SK-N-SH treated with all-trans-retinoic acid at 6 μM for 48 hours (cell line): ENCODE measurements at regions not wholly inside any gene's neighbourhood (a gene's known extent, or its start where the extent isn't known, plus 50 kb on each side); places are given as distances from the start of the nearest gene placed in this dataset.
"Not testable (repeated sequence)": the region's sequence is repeated elsewhere in the genome, so short reads cannot be mapped to it uniquely, and the experiment has no call there.

Experiments
- ATAC-seq: fragments of 200-7000 bp; cut with Tn5 transposase; 3 replicates; pipeline ENCODE4 v1.9.1; 2020; ENCODE audit warnings: mild to moderate bottlenecking, moderate library complexity
- ARNTL ChIP-seq: fragments of 450-650 bp; formaldehyde crosslinking; IDR thresholded peaks from 2 replicates; pipeline ENCODE4 v1.5.0; 2020; ENCODE audit warnings: low read depth, mild to moderate bottlenecking, moderate library complexity, borderline replicate concordance
- BACH2 ChIP-seq: fragments of 250-450 bp; sonication (Bioruptor Pico); IDR thresholded peaks from 2 replicates; pipeline ENCODE4 v1.9.0; 2021; ENCODE audit warnings: mild to moderate bottlenecking, borderline replicate concordance
- CSDC2 ChIP-seq: fragments of 250-450 bp; sonication (Bioruptor Pico); IDR thresholded peaks from 2 replicates; pipeline ENCODE4 v1.5.0; 2020; ENCODE audit warnings: mild to moderate bottlenecking, moderate library complexity
- ESRRG ChIP-seq: fragments of 250-450 bp; sonication (Bioruptor Pico); IDR thresholded peaks from 2 replicates; pipeline ENCODE4 v1.6.1; 2021; ENCODE audit warnings: mild to moderate bottlenecking
- GLIS3 ChIP-seq: fragments of 250-450 bp; sonication (Bioruptor Pico); IDR thresholded peaks from 2 replicates; pipeline ENCODE4 v1.5.0; 2020; ENCODE audit warnings: mild to moderate bottlenecking, moderate library complexity
- ISL1 ChIP-seq: fragments of 250-450 bp; sonication (Bioruptor Pico); IDR thresholded peaks from 2 replicates; pipeline ENCODE4 v2.1.2; 2022; ENCODE audit warnings: mild to moderate bottlenecking, moderate library complexity
- OSR1 ChIP-seq: fragments of 250-450 bp; sonication (Bioruptor Pico); IDR thresholded peaks from 2 replicates; pipeline ENCODE4 v1.8.0; 2022; ENCODE audit warnings: moderate library complexity, mild to moderate bottlenecking, inconsistent platforms
- PATZ1 ChIP-seq: fragments of 250-450 bp; sonication (Bioruptor Pico); IDR thresholded peaks from 2 replicates; pipeline ENCODE4 v1.8.0; 2020; ENCODE audit warnings: mild to moderate bottlenecking, moderate library complexity, borderline replicate concordance
- POU6F1 ChIP-seq: fragments of 250-450 bp; sonication (Bioruptor Pico); IDR thresholded peaks from 2 replicates; pipeline ENCODE4 v1.8.0; 2021; ENCODE audit warnings: low read depth, mild to moderate bottlenecking, moderate library complexity, borderline replicate concordance
- PPARA ChIP-seq: fragments of 250-450 bp; sonication (Bioruptor Pico); IDR thresholded peaks from 2 replicates; pipeline ENCODE4 v1.5.0; 2020; ENCODE audit warnings: mild to moderate bottlenecking, borderline replicate concordance
- RARB ChIP-seq: fragments of 250-450 bp; sonication (Bioruptor Pico); IDR thresholded peaks from 2 replicates; pipeline ENCODE4 v1.8.0; 2021; ENCODE audit warnings: mild to moderate bottlenecking, moderate library complexity
- SNAI2 ChIP-seq: fragments of 250-450 bp; sonication (Bioruptor Pico); IDR thresholded peaks from 2 replicates; pipeline ENCODE4 v1.5.0; 2020; ENCODE audit warnings: mild to moderate bottlenecking, moderate library complexity
- TCF4 ChIP-seq: fragments of 250-450 bp; sonication (Bioruptor Pico); IDR thresholded peaks from 2 replicates; pipeline ENCODE4 v1.8.0; 2021; ENCODE audit warnings: mild to moderate bottlenecking, moderate library complexity, borderline replicate concordance
- TOX ChIP-seq: fragments of 250-450 bp; sonication (Bioruptor Pico); IDR thresholded peaks from 2 replicates; pipeline ENCODE4 v1.8.0; 2021; ENCODE audit warnings: mild to moderate bottlenecking, moderate library complexity, borderline replicate concordance
- ZC3H10 ChIP-seq: fragments of 250-450 bp; sonication (Bioruptor Pico); IDR thresholded peaks from 2 replicates; pipeline ENCODE4 v1.5.1; 2021; ENCODE audit warnings: mild to moderate bottlenecking, moderate library complexity
- ZFP30 ChIP-seq: fragments of 450-650 bp; formaldehyde crosslinking; IDR thresholded peaks from 2 replicates; pipeline ENCODE4 v1.5.0; 2022; ENCODE audit warnings: mild to moderate bottlenecking, moderate library complexity
- ZNF565 ChIP-seq: fragments of 450-650 bp; formaldehyde crosslinking; conservative IDR thresholded peaks from 2 replicates; pipeline ENCODE4 v1.5.0; 2020; ENCODE audit warnings: low read depth, mild to moderate bottlenecking, moderate library complexity
- ZNF70 ChIP-seq: fragments of 450-650 bp; formaldehyde crosslinking; IDR thresholded peaks from 2 replicates; pipeline ENCODE4 v1.5.0; 2020; ENCODE audit warnings: mild to moderate bottlenecking, moderate library complexity
- ZNF8 ChIP-seq: fragments of 450-650 bp; formaldehyde crosslinking; IDR thresholded peaks from 2 replicates; pipeline ENCODE4 v1.5.0; 2020; ENCODE audit warnings: mild to moderate bottlenecking, moderate library complexity
- TF ChIP-seq, protein P1 (sequence below): fragments of 250-450 bp; sonication (Bioruptor Pico); IDR thresholded peaks from 2 replicates; pipeline ENCODE4 v1.5.0; 2020; ENCODE audit warnings: mild to moderate bottlenecking, moderate library complexity
- TF ChIP-seq, protein P2 (sequence below): fragments of 250-450 bp; sonication (Bioruptor Pico); IDR thresholded peaks from 2 replicates; pipeline ENCODE4 v1.5.1; 2020; ENCODE audit warnings: low read depth, mild to moderate bottlenecking, moderate library complexity
- TF ChIP-seq, protein P3 (sequence below): fragments of 250-450 bp; sonication (Bioruptor Pico); IDR thresholded peaks from 2 replicates; pipeline ENCODE4 v1.5.1; 2021; ENCODE audit warnings: mild to moderate bottlenecking, moderate library complexity

DNA sequence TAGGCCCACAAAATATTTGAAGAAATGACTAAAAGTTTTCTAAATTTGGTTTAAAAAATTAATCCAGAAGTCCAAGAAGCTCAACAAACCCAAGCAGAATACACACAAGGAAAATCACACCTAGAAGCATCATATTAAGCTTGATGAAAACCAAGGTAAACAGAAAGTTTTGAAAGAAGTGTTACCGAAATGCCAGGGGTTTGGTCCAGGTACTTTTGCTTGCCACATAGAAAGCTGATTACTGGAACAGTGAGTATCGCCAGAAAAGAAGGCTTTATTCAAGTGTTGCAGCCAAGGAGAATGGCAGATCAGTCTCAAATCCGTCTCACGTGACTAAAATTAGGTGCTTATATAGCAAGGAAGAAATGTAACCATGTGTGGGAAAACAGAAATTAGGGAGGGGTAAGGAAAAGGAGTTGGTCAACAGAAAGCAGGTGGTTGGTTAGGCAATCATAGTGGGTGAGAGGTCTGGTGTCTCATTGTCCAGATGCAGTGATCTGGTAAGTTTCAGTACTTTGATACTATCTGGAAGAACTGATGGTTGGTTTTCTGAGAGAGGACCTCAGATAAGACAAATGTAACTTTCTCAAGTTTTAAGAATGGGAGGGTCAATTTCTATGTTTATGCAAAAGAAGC, 96.9 kb upstream of the MYRIP start:
- TF ChIP-seq CSDC2 (CRISPR knock-in tag) (no peak), ISL1 (no peak), ZNF70 (no peak), ZNF8 (no peak), ZFP30 (CRISPR knock-in tag) (no peak), SNAI2 (CRISPR knock-in tag) (no peak), ZC3H10 (CRISPR knock-in tag) (no peak), BACH2 (CRISPR knock-in tag) (no peak), ESRRG (CRISPR knock-in tag) (no peak), ARNTL (CRISPR knock-in tag) (no peak)
- TF ChIP-seq, protein P1, sequence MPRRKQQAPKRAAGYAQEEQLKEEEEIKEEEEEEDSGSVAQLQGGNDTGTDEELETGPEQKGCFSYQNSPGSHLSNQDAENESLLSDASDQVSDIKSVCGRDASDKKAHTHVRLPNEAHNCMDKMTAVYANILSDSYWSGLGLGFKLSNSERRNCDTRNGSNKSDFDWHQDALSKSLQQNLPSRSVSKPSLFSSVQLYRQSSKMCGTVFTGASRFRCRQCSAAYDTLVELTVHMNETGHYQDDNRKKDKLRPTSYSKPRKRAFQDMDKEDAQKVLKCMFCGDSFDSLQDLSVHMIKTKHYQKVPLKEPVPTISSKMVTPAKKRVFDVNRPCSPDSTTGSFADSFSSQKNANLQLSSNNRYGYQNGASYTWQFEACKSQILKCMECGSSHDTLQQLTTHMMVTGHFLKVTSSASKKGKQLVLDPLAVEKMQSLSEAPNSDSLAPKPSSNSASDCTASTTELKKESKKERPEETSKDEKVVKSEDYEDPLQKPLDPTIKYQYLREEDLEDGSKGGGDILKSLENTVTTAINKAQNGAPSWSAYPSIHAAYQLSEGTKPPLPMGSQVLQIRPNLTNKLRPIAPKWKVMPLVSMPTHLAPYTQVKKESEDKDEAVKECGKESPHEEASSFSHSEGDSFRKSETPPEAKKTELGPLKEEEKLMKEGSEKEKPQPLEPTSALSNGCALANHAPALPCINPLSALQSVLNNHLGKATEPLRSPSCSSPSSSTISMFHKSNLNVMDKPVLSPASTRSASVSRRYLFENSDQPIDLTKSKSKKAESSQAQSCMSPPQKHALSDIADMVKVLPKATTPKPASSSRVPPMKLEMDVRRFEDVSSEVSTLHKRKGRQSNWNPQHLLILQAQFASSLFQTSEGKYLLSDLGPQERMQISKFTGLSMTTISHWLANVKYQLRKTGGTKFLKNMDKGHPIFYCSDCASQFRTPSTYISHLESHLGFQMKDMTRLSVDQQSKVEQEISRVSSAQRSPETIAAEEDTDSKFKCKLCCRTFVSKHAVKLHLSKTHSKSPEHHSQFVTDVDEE, result no peak
- TF ChIP-seq, protein P2, sequence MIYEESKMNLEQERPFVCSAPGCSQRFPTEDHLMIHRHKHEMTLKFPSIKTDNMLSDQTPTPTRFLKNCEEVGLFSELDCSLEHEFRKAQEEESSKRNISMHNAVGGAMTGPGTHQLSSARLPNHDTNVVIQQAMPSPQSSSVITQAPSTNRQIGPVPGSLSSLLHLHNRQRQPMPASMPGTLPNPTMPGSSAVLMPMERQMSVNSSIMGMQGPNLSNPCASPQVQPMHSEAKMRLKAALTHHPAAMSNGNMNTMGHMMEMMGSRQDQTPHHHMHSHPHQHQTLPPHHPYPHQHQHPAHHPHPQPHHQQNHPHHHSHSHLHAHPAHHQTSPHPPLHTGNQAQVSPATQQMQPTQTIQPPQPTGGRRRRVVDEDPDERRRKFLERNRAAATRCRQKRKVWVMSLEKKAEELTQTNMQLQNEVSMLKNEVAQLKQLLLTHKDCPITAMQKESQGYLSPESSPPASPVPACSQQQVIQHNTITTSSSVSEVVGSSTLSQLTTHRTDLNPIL (CRISPR knock-in tag), result no peak
- TF ChIP-seq, protein P3, sequence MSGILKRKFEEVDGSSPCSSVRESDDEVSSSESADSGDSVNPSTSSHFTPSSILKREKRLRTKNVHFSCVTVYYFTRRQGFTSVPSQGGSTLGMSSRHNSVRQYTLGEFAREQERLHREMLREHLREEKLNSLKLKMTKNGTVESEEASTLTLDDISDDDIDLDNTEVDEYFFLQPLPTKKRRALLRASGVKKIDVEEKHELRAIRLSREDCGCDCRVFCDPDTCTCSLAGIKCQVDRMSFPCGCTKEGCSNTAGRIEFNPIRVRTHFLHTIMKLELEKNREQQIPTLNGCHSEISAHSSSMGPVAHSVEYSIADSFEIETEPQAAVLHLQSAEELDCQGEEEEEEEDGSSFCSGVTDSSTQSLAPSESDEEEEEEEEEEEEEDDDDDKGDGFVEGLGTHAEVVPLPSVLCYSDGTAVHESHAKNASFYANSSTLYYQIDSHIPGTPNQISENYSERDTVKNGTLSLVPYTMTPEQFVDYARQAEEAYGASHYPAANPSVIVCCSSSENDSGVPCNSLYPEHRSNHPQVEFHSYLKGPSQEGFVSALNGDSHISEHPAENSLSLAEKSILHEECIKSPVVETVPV, result no peak
- ATAC-seq, result no peak

- ATAC-seq, result not testable (repeated sequence)
These were observed 96.1 kb upstream of the MYRIP start for GRCh38 chr3:39713341-39713740.

GRCh38 chr3:39716849-39717248, 92.6 kb upstream of the MYRIP start:
- TF ChIP-seq PATZ1 (no peak), ZNF70 (no peak), ARNTL (CRISPR knock-in tag) (no peak), ESRRG (CRISPR knock-in tag) (no peak)
- no peak for ATAC-seq

GRCh38 chr3:39718674-39719595, 90.5 kb upstream of the MYRIP start:
- peak; percentile 96 for ATAC-seq
- no peak for TF ChIP-seq POU6F1
- TF ChIP-seq ZNF565 (CRISPR knock-in tag), result no peak
- TF ChIP-seq ZC3H10 (CRISPR knock-in tag), result no peak
- no peak for TF ChIP-seq ZFP30 (CRISPR knock-in tag)
- TF ChIP-seq PPARA (CRISPR knock-in tag), result no peak
- TF ChIP-seq PATZ1, result no peak
- TF ChIP-seq, protein P2 (CRISPR knock-in tag), result no peak
- TF ChIP-seq ESRRG (CRISPR knock-in tag), result no peak
- TF ChIP-seq ARNTL (CRISPR knock-in tag), result no peak
- TF ChIP-seq RARB (CRISPR knock-in tag), result no peak
- no peak for TF ChIP-seq CSDC2 (CRISPR knock-in tag)
- no peak for TF ChIP-seq GLIS3 (CRISPR knock-in tag)
- TF ChIP-seq BACH2 (CRISPR knock-in tag), result no peak
- no peak for TF ChIP-seq OSR1 (CRISPR knock-in tag)
- TF ChIP-seq TCF4 (CRISPR knock-in tag), result no peak
- no peak for TF ChIP-seq ZNF70
- TF ChIP-seq SNAI2 (CRISPR knock-in tag), result no peak
- no peak for TF ChIP-seq TOX (CRISPR knock-in tag)
